Glomerular visceral epithelial cell (primary cell): ENCODE measurements at regions not wholly inside any gene's neighbourhood (a gene's known extent, or its start where the extent isn't known, plus 50 kb on each side); places are given as distances from the start of the nearest gene placed in this dataset.

Experiments
- DNase-seq: peaks from one replicate; pipeline ENCODE4 v3.0.0-alpha.2; 2016; ENCODE audit errors: extremely low spot score

DNA sequence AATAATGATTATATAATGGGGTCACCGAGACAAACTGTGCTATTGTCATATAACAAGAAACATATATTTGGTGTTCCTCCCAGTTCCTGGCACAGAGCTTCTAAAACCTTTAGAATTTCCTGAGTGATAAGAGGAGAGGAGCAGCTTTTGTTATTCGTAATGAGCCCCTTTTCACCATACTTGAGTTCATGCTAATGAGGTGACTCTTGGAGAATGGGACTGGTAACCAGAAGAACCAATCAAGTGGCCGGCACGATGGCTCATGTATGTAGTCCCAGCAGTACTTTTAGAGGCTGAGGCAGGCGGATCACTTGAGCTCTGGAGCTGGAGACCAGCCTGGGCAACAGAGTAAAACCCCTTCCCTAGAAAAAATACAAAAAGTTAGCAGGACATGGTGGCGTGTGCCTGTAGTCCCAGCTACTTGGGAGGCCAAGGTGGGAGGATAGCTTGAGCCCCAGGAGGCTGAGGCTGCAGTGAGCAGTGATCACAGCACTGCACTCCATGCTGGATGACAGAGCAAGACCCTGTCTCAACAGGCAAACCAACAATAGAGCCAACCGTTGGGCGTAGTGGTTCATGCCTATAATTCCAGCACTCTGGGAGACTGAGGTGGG is 62.7 kb upstream of the FTH1 start:
- DNase-seq = no peak

GRCh38 chr11:62026739-62027370 is 59.4 kb upstream of the FTH1 start:
- no peak for DNase-seq

- peak; percentile 64 for DNase-seq
These were observed 58.2 kb upstream of the FTH1 start for GRCh38 chr11:62025487-62026105.

DNA sequence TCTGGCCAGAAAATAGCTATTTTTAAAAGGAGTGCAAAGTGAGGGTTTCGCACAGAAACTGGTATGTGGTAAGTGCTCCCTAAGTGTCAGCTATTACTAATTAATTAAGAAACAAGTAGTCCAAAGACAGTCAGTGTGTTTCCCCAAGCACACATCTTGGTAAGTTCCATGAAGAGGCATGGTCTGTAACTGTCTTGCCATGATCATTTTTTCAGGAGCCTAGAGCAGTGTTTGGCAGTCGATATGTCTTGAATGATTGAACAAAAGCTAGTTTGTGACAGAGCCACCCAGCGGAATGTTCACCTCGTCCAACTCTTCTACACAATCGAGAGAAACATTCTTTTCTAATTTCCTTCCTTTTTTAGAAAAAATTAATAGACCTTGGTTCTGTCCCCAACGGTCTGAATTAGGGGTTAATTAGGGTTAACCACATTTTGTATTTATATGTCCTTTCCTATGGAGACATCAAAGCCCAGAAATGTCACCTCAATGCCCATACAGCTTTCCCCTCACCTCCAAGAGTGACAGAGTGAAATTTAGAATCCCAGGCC is 57.6 kb upstream of the FTH1 start:
- DNase-seq = no peak

DNA sequence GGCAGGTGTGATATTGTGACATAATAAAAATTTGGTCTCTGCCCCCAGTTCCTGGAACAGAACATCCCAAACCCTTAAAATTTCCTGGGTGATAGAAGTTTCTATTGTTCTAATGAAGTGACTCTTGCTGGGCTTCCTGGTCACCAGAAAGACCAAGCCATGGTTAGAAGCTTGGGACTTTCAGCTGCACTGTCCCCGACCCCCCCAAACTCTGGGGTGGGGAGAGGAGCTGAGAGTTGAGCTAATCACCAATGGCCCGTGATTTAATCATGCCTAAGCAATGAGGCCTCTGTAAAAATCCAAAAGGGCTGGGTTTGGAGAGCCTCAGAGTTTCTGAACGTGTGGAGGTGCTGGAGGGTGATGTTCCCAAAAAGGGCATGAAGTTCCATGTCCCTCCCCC is 54.8 kb upstream of the FTH1 start:
- no peak for DNase-seq

- no peak for DNase-seq
These were observed 53.2 kb upstream of the FTH1 start for GRCh38 chr11:62020661-62021060.

- DNase-seq = no peak
These were observed 51.7 kb upstream of the FTH1 start for GRCh38 chr11:62018981-62019664.

GRCh38 chr11:62017878-62018655 is 50.6 kb upstream of the FTH1 start:
- no peak for DNase-seq
